GM18520 (cell line): ENCODE measurements at regions not wholly inside any gene's neighbourhood (a gene's known extent, or its start where the extent isn't known, plus 50 kb on each side); places are given as distances from the start of the nearest gene placed in this dataset.

Source experiments
- ATAC-seq: cut with Tn5 transposase; IDR thresholded peaks from one replicate; pipeline ENCODE4 v1.9.1; 2021; ENCODE audit not compliant: unreplicated experiment

DNA sequence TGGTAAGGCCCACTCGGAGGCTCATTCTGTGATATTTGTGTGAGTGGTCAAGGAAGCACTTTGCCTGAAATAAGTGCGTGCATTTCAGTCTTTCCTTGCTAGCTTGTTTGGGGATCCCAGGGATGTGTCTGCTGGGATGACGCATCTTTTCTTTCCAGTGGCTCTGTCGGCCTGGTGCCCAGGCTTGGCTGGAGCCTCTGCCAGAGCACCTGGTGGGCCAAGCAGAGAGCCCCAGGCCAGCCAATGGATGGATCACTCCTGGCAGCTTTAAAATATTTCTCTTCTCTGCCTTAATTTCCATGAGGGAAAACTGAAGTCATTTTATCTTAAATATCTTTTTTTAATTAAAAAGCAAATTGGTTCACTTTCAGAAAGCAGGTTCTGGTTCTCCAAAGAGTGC is 501.8 kb upstream of the HS6ST1 start:
- ATAC-seq = no peak

- no peak for ATAC-seq
These were observed 502.3 kb upstream of the HS6ST1 start for GRCh38 chr2:128821010-128821409.

DNA sequence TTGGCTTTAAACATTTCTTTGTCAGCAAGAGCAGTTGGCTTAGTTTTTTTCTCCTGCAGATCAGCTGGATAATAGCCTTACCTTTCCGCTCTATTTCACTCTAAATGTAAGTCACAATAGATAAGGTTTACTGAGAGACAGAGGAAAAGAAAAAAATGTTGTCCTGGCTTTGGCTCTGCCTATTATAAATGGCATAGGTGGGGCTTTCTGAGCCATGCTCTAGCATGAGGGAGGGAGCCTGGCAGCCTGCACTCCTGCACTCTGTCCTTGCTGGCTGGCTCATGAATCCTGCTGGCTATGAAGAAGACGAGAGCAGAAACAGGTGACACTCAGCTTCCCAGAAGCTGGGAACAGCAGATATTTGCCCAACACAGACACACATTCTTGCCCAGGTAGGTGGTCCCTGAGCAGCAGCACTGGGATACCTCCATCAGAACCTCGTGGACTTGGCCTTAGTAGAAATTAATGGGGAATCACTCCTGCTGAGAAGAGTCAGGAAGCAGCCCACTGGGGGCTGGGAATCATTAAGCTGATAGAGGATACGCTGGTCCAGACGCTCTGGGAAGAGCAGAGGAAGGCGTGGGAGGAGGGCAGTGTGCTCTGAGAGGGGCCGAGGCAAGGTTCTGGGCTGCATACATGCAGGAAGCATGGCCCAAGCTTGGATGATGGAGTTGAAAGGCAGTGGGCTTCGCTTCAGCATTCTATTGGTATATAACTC is 514.4 kb upstream of the HS6ST1 start:
- ATAC-seq = no peak

DNA sequence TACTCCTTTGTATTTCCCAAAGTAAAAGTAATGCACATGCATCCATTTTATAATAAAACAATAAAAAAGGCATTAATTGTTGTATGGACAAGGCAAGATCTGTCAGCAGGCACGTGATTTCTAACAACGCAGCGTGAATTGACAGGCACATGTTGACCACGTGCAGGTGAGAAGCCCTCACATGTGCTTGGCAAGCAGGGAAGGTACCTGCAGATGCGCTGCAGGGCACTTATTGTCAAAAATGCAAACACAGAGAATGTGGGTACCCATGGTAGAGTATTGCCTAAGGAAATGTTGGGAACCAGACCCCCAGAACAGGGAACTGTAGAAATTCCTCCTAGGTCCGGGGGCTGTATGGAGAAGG is 515.0 kb upstream of the HS6ST1 start:
- no peak for ATAC-seq

GRCh38 chr2:128834207-128834879 is 515.7 kb upstream of the HS6ST1 start:
- ATAC-seq = no peak

- no peak for ATAC-seq
These were observed 516.2 kb upstream of the HS6ST1 start for GRCh38 chr2:128834880-128835252.

- ATAC-seq = no peak
These were observed 516.7 kb upstream of the HS6ST1 start for GRCh38 chr2:128835342-128835855.

DNA sequence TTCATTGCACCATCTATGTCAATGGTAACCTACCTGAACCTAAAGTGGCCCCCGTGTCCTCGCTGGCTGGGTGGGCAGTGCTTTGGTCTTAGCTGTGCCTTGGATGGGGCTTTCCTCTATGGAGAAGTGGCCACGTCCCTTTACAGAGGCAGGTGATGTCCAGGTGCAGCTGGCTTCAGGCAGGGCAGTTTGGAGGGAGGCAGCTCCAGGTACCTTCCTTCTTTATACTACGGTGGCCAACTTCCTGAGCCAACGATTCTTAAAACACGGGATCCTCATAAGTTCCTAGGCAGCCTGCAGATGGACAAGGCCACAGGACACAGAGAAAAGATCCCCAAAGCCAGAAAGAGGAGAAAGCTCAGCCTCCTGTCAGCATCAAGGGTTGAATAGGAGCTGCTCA is 517.3 kb upstream of the HS6ST1 start:
- ATAC-seq = no peak

GRCh38 chr2:128836559-128837100 is 518.0 kb upstream of the HS6ST1 start:
- no peak for ATAC-seq

- ATAC-seq = no peak
These were observed 519.6 kb upstream of the HS6ST1 start for GRCh38 chr2:128838244-128838643.

GRCh38 chr2:128841803-128842202 is 523.1 kb upstream of the HS6ST1 start:
- ATAC-seq = no peak

DNA sequence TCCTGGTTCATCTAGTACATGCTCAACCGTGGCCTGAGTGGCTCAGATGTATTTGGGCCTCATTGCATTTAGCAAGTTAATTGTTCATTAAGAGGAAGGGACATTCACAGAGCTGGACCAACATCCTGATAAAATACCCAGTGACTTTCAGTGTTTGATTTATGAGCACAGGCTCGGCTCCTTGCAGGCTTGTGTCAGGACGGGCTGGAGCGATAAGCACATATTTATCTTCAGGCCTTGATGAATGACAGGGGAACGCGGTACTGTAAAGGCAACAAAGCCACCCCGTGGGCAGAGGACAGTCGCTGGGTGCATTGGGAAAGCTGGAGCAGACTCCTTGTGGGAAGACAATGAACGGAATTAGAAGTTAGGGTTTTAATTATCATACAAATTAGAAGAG is 548.6 kb upstream of the HS6ST1 start:
- no peak for ATAC-seq

- no peak for ATAC-seq
These were observed 549.4 kb upstream of the HS6ST1 start for GRCh38 chr2:128867936-128868636.

GRCh38 chr2:128868686-128869551 is 550.3 kb upstream of the HS6ST1 start:
- ATAC-seq = no peak

DNA sequence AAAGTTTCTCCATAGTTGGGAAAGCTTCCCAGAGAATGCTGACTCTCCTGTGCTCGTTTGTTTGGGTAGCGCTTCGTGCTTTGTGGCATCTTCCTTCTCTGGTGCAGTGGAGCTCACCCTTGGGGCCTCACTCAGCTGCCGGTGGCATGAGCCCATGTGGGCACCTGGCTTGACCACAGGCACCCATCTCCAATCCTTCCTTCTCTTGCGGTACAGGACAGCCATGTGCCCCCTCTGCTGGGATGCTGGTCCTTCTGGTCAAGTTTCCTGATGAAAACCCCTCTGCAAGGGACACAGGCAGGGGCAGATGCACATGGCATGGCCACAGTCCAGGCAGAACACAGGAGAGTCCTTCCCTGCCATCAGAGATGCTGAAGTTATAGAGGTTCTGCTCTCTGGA is 555.9 kb upstream of the HS6ST1 start:
- no peak for ATAC-seq

- no peak for ATAC-seq
These were observed 558.6 kb upstream of the HS6ST1 start for GRCh38 chr2:128876986-128877983.

GRCh38 chr2:128879161-128879560 is 560.5 kb upstream of the HS6ST1 start:
- ATAC-seq = no peak

- no peak for ATAC-seq
These were observed 576.2 kb upstream of the HS6ST1 start for GRCh38 chr2:128894896-128895295.

DNA sequence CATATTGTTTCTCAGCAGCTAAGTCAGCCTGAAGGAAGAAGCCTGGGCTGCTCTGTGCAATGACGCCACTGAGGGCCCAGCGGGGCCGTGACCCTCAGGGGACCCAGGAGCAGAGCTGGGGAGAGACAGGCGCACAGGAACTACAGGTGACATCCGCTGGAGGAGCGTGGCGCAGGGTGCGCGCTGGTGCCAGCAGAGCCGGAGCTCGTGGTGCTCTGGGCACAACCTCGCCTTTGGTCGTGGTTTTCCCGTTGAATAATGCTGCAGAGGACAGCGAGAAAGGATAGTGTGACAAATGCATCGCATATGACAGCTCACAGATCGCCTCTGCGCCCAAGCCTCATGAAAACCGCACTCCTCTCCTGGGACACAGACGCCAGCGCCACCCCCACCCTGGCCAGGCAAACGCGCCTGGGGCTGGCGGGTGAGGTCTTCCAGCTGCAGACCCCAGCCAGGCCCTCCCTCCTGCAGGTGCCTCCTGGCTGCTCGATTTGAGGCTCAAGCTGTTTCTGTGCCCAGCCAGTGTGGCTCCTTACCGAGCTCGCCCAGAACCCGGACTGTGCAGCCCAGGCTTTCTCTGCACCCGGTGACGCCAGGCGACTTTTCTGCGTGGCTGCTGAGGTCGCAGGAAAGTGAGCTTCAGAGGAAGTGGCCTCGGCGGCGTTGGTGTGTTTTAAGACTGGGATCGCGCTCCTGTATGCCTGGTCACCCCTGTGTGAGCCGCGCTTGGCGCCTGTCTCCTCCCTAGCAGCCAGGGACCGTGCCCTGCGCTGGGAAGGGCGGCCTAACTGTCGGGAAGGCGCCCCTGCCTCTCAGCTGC is 583.1 kb upstream of the HS6ST1 start:
- no peak for ATAC-seq
